ENCODE measurements at regions not wholly inside any gene's neighbourhood (a gene's known extent, or its start where the extent isn't known, plus 50 kb on each side); places are given as distances from the start of the nearest gene placed in this dataset.
"Not testable (repeated sequence)": the region's sequence is repeated elsewhere in the genome, so short reads cannot be mapped to it uniquely, and the experiment has no call there.

GRCh38 chr6:170090561-170090960 lies 200.3 kb downstream of the DLL1 start:
- H3K27me3 ChIP-seq (ENCODE audit: control insufficient read depth in 3 of 3, insufficient read depth in 3 of 3, low read length in 3 of 3), result no peaks in the 10 kb centered on the region
- no peaks in the 10 kb centered on the region for H3K36me3 ChIP-seq (ENCODE audit: control insufficient read depth in 3 of 3, insufficient read depth in 2 of 3, low read depth in 1 of 3, low read length in 3 of 3)
- H3K4me3 ChIP-seq (ENCODE audit: low read depth in 1 of 3, low read length in 3 of 3), result no peak overlapping the region
- no peaks in the 10 kb centered on the region for H3K4me1 ChIP-seq (ENCODE audit: control insufficient read depth in 3 of 3, insufficient read depth in 2 of 3, low read depth in 1 of 3, low read length in 2 of 3)
- FAIRE-seq (no peak), DNase-seq (no peak)
- no peaks in the 10 kb centered on the region for H3K9me3 ChIP-seq (ENCODE audit: control insufficient read depth in 2 of 2, insufficient read depth in 1 of 2, low read depth in 1 of 2, low read length in 1 of 2)
- no peak overlapping the region for H3K27ac ChIP-seq (ENCODE audit: low read depth in 1 of 3, low read length in 2 of 3)
- 85 to 86% (median 85%) methylated on average over 12 of the region's 12 CpGs for WGBS, 3 donors

- no peak for FAIRE-seq
- H3K4me1 ChIP-seq (ENCODE audit: control insufficient read depth in 3 of 3, insufficient read depth in 2 of 3, low read depth in 1 of 3, low read length in 2 of 3), result no peaks in the 10 kb centered on the region
- DNase-seq, result no peak
- H3K27ac ChIP-seq (ENCODE audit: low read depth in 1 of 3, low read length in 2 of 3), result no peak overlapping the region
- no peaks in the 10 kb centered on the region for H3K27me3 ChIP-seq (ENCODE audit: control insufficient read depth in 3 of 3, insufficient read depth in 3 of 3, low read length in 3 of 3)
- H3K4me3 ChIP-seq (ENCODE audit: low read depth in 1 of 3, low read length in 3 of 3), result no peak overlapping the region
- WGBS, 3 donors, result 63 to 76% (median 72%) methylated on average over 11 of the region's 11 CpGs
- no peaks in the 10 kb centered on the region for H3K36me3 ChIP-seq (ENCODE audit: control insufficient read depth in 3 of 3, insufficient read depth in 2 of 3, low read depth in 1 of 3, low read length in 3 of 3)
- no peaks in the 10 kb centered on the region for H3K9me3 ChIP-seq (ENCODE audit: control insufficient read depth in 2 of 2, insufficient read depth in 1 of 2, low read depth in 1 of 2, low read length in 1 of 2)
Observed at GRCh38 chr6:170089963-170090362, 200.9 kb downstream of the DLL1 start.

- peak overlapping the region in 1 of 3 donors; percentile 57 for H3K27ac ChIP-seq (ENCODE audit: low read depth in 1 of 3, low read length in 2 of 3)
- H3K27me3 ChIP-seq (ENCODE audit: control insufficient read depth in 3 of 3, insufficient read depth in 3 of 3, low read length in 3 of 3), result no peaks in the 10 kb centered on the region
- no peaks in the 10 kb centered on the region for H3K4me1 ChIP-seq (ENCODE audit: control insufficient read depth in 3 of 3, insufficient read depth in 2 of 3, low read depth in 1 of 3, low read length in 2 of 3)
- H3K36me3 ChIP-seq (ENCODE audit: control insufficient read depth in 3 of 3, insufficient read depth in 2 of 3, low read depth in 1 of 3, low read length in 3 of 3), result no peaks in the 10 kb centered on the region
- FAIRE-seq, result no peak
- no peaks in the 10 kb centered on the region for H3K9me3 ChIP-seq (ENCODE audit: control insufficient read depth in 2 of 2, insufficient read depth in 1 of 2, low read depth in 1 of 2, low read length in 1 of 2)
- peak in 1 of 2 donors; percentile 48 for DNase-seq
- no peak overlapping the region for H3K4me3 ChIP-seq (ENCODE audit: low read depth in 1 of 3, low read length in 3 of 3)
- WGBS, 3 donors, result 43 to 68% (median 47%) methylated on average over 20 of the region's 20 CpGs
Observed at GRCh38 chr6:170088582-170088955, 202.3 kb downstream of the DLL1 start.

GRCh38 chr6:170087941-170088581 lies 202.8 kb downstream of the DLL1 start:
- Histone ChIP-seq H3K4me3 (ENCODE audit: low read depth in 1 of 3, low read length in 3 of 3) (no peak overlapping the region), H3K27ac (ENCODE audit: low read depth in 1 of 3, low read length in 2 of 3) (peak overlapping the region in 1 of 3 donors; percentile 57), H3K36me3 (ENCODE audit: control insufficient read depth in 3 of 3, insufficient read depth in 2 of 3, low read depth in 1 of 3, low read length in 3 of 3) (no peaks in the 10 kb centered on the region), H3K4me1 (ENCODE audit: control insufficient read depth in 3 of 3, insufficient read depth in 2 of 3, low read depth in 1 of 3, low read length in 2 of 3) (no peaks in the 10 kb centered on the region), H3K27me3 (ENCODE audit: control insufficient read depth in 3 of 3, insufficient read depth in 3 of 3, low read length in 3 of 3) (no peaks in the 10 kb centered on the region), H3K9me3 (ENCODE audit: control insufficient read depth in 2 of 2, insufficient read depth in 1 of 2, low read depth in 1 of 2, low read length in 1 of 2) (no peaks in the 10 kb centered on the region)
- peak in 1 of 2 donors; percentile 40 for DNase-seq
- 62 to 91% (median 64%) methylated on average over 26 to 36 of the region's 36 CpGs for WGBS, 3 donors
- no peak for FAIRE-seq

GRCh38 chr6:170087421-170087780 lies 203.5 kb downstream of the DLL1 start:
- DNase-seq; FAIRE-seq; H3K27ac ChIP-seq (ENCODE audit: low read depth in 1 of 3, low read length in 2 of 3); H3K9me3 ChIP-seq (ENCODE audit: control insufficient read depth in 2 of 2, insufficient read depth in 1 of 2, low read depth in 1 of 2, low read length in 1 of 2); H3K36me3 ChIP-seq (ENCODE audit: control insufficient read depth in 3 of 3, insufficient read depth in 2 of 3, low read depth in 1 of 3, low read length in 3 of 3); H3K4me1 ChIP-seq (ENCODE audit: control insufficient read depth in 3 of 3, insufficient read depth in 2 of 3, low read depth in 1 of 3, low read length in 2 of 3); H3K27me3 ChIP-seq (ENCODE audit: control insufficient read depth in 3 of 3, insufficient read depth in 3 of 3, low read length in 3 of 3); H3K4me3 ChIP-seq (ENCODE audit: low read depth in 1 of 3, low read length in 3 of 3): not testable (repeated sequence)
- 80 to 93% (median 87%) methylated on average over 15 to 22 of the region's 25 CpGs for WGBS, 3 donors

- Histone ChIP-seq H3K36me3 (ENCODE audit: control insufficient read depth in 3 of 3, insufficient read depth in 2 of 3, low read depth in 1 of 3, low read length in 3 of 3) (no peaks in the 10 kb centered on the region), H3K4me3 (ENCODE audit: low read depth in 1 of 3, low read length in 3 of 3) (no peak overlapping the region), H3K9me3 (ENCODE audit: control insufficient read depth in 2 of 2, insufficient read depth in 1 of 2, low read depth in 1 of 2, low read length in 1 of 2) (no peaks in the 10 kb centered on the region), H3K27ac (ENCODE audit: low read depth in 1 of 3, low read length in 2 of 3) (peak overlapping the region in 1 of 3 donors; percentile 74), H3K27me3 (ENCODE audit: control insufficient read depth in 3 of 3, insufficient read depth in 3 of 3, low read length in 3 of 3) (peaks cover 0 to 2% (median 0%) of the 10 kb centered on the region in 3 donors), H3K4me1 (ENCODE audit: control insufficient read depth in 3 of 3, insufficient read depth in 2 of 3, low read depth in 1 of 3, low read length in 2 of 3) (no peaks in the 10 kb centered on the region)
- WGBS, 3 donors, result 89 to 90% (median 90%) methylated on average over 48 to 49 of the region's 49 CpGs
- FAIRE-seq (no peak), DNase-seq (no peak)
Observed at GRCh38 chr6:170086639-170087420, 204.0 kb downstream of the DLL1 start.

GRCh38 chr6:170085475-170086401 lies 205.1 kb downstream of the DLL1 start:
- Histone ChIP-seq H3K27me3 (ENCODE audit: control insufficient read depth in 3 of 3, insufficient read depth in 3 of 3, low read length in 3 of 3) (peaks cover 0 to 3% (median 0%) of the 10 kb centered on the region in 3 donors), H3K4me3 (ENCODE audit: low read depth in 1 of 3, low read length in 3 of 3) (no peak overlapping the region), H3K4me1 (ENCODE audit: control insufficient read depth in 3 of 3, insufficient read depth in 2 of 3, low read depth in 1 of 3, low read length in 2 of 3) (no peaks in the 10 kb centered on the region), H3K27ac (ENCODE audit: low read depth in 1 of 3, low read length in 2 of 3) (peak overlapping the region in 1 of 3 donors; percentile 55), H3K9me3 (ENCODE audit: control insufficient read depth in 2 of 2, insufficient read depth in 1 of 2, low read depth in 1 of 2, low read length in 1 of 2) (no peaks in the 10 kb centered on the region), H3K36me3 (ENCODE audit: control insufficient read depth in 3 of 3, insufficient read depth in 2 of 3, low read depth in 1 of 3, low read length in 3 of 3) (no peaks in the 10 kb centered on the region)
- FAIRE-seq (no peak), DNase-seq (no peak)
- WGBS, 3 donors, result 72 to 79% (median 77%) methylated on average over 26 of the region's 26 CpGs

- no peak overlapping the region for H3K4me3 ChIP-seq (ENCODE audit: low read depth in 1 of 3, low read length in 3 of 3)
- H3K36me3 ChIP-seq (ENCODE audit: control insufficient read depth in 3 of 3, insufficient read depth in 2 of 3, low read depth in 1 of 3, low read length in 3 of 3), result no peaks in the 10 kb centered on the region
- WGBS, 3 donors, result 92 to 95% (median 92%) methylated on average over 17 to 21 of the region's 21 CpGs
- H3K27ac ChIP-seq (ENCODE audit: low read depth in 1 of 3, low read length in 2 of 3), result no peak overlapping the region
- DNase-seq (no peak), FAIRE-seq (no peak)
- no peaks in the 10 kb centered on the region for H3K4me1 ChIP-seq (ENCODE audit: control insufficient read depth in 3 of 3, insufficient read depth in 2 of 3, low read depth in 1 of 3, low read length in 2 of 3)
- peaks cover 0 to 3% (median 0%) of the 10 kb centered on the region in 3 donors for H3K27me3 ChIP-seq (ENCODE audit: control insufficient read depth in 3 of 3, insufficient read depth in 3 of 3, low read length in 3 of 3)
- no peaks in the 10 kb centered on the region for H3K9me3 ChIP-seq (ENCODE audit: control insufficient read depth in 2 of 2, insufficient read depth in 1 of 2, low read depth in 1 of 2, low read length in 1 of 2)
Observed at GRCh38 chr6:170084166-170084730, 206.6 kb downstream of the DLL1 start.

All from small intestine (tissue), 7 donors.